SW480 (cell line): ENCODE measurements at regions not wholly inside any gene's neighbourhood (a gene's known extent, or its start where the extent isn't known, plus 50 kb on each side); places are given as distances from the start of the nearest gene placed in this dataset.

Experiments used
- DNase-seq: peaks from one replicate; pipeline ENCODE4 v3.0.0-alpha.2; 2016; ENCODE audit warnings: low spot score

DNA sequence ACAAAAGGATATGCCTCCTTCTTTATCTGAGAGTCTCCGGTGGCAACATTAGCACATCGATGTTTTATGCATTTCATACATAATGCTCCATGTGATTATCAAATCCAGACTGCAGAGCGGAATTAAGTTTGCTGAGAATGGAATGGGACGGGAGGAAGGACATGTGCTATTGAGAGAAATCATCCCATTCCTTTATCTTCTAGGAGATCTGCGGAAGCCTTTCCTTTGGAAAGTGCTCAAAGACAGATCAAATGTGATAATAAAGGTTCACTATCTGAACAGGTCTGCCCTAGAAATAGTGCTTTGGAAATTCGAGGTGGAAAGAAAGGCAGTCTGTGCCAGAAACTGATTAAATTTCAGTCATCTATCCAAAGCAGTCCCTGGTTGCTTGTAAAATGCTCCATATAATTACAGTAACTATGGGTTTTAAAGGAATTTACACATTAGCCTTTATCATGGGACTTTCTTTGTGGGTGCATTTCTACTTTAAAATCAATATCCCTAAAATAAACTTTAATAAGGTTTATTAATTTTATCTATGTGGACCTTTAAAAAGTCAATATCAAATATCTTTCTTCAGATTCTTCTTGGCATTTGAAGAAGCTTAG is 473.5 kb upstream of the ADGRL2 start:
- DNase-seq, result no peak

DNA sequence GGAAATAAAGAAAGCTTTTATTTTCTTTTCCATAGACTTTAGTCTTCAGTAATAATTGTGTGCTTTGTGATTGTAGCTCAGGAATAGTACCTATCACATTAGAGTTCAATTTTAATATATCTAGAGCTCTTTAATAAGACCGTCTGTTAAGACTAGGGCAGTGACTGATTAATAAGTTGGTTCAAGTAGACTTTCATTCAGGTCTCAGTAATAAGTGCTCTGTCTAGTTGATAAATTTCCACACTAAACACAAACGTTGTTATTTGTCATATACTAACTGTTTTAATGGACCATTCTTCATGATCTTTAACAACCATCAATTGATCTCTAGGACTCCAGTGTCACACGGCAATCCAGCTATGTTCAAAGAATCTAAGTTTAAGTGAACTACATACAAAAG is 474.5 kb upstream of the ADGRL2 start:
- no peak for DNase-seq

DNA sequence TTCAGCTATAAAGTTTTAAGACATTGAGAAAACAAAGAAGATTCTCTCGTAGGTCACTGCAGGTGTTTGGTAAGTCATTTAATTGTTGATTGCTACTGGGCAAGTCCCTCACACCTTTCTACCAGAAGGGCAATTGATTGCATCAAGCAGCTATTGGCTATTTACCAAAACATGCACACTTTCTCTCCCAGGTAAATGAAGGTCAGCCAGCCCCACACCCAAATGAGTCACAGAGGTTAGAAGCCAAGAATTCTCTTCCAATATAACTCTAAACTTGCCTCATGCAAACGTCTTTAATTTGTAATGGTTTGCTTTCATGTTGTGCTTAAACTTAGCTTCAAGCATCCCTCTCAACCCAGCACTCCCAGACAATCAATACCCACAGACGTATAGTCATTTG is 475.3 kb upstream of the ADGRL2 start:
- DNase-seq, result no peak

DNA sequence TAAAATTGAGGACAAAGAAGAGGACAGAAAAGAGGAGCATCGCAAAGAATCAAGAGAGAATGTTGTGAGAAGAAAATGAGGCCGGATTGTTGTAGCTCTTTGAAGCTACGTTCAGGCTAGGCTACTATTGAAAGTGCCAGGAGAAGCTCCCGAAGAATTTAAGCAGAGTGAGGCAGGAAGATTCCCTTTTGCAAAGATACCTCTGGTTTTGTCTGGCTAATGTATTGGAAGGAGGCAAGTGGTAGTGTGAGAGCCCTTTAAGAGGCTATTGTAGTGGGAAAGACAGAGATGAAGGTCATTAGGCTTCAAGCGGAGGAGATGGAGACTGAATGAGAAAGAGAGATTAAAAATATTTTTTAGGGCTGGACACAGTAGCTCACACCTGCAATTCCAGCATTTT is 476.9 kb upstream of the ADGRL2 start:
- DNase-seq, result no peak

DNA sequence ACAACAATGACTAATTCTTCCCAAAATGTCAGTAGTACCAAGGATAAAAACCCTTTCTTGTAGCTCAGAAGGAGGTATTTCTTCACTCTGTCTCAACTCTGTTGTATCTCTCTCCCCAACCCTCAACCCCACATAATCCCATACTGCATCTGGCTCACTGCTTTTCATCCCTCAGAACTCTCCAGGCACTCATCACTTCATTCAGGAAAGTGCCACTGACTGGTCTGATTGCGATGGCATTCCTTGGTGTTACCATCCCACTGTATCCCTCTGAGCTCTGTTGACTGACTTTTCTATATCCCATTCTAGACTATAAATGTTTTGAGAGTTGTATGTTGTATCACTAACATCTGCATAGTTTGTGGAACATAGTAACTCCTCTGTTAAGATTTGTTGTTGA is 483.5 kb upstream of the ADGRL2 start:
- DNase-seq, result no peak

DNA sequence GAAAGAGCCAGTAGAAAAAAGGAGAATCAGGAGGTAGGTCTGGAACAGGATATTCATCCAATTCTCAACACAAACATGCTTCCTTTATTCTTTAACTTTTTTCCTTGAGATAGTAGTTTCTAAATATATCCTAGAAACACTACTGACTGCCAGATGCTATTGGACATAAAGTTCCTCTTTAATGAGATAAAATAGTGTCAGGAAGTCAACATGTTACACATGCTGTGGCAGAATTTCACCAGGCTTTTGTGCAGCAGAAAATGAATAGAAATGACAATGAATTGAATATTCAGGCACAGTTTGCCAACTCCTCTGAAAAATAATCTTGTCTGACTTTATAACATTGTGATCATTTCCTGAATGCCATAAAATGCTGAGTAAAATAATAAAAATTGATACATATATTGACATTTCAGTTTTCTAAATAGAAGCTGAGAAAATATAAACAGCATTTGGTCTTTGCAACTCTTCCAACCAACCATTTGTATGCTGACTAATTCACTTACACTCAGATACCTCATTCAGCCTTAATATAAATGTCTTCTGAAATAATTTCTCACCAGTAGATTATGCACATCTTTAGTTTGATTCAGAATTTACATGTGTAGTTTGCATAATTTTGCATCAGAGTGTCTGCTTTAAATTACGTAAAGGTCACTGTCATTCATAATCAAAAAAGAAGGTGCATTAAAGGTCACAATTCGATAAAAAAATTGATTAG is 486.1 kb upstream of the ADGRL2 start:
- no peak for DNase-seq

DNA sequence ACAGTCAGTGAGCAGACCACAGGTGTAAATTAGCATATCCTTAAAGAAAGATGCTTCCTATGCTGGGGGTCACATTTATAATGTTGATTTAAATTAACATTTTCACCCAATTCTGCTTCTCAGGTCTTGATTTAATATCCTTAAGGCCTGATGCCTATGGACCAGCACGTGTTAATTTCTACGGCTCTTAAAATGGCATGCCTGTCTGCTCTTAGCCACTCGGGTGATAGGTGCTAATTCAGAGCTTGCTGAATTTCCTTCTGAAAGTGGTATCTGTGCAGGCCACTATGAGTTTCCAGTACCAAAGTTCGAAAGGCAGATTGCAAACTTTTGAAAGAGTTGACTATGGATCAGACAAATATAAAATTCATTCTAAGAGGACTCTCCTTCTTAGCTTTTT is 487.4 kb upstream of the ADGRL2 start:
- DNase-seq, result no peak

DNA sequence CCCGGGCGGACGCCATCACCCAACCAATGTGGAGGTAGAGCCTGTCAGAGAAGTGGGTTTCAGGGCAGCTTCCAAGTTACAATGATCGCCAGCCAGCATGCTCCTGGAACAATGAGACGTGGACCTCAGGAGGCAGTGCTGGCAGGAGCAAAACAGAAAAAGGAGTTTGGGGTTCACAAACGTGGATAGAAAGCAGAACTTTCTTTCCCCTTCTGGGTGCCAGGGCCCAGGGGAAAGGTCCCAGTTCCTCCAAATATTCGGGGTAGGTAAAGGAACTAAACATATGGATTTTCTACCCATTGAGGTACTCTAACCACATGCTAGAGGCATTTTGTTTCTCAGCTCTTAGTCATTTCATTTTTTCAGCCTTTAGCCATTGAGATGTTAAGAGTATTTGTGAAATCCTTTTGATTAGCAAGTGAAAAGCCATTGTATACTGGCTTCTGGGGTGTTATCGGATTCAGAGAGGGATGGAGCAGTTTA is 488.4 kb upstream of the ADGRL2 start:
- DNase-seq, result no peak

DNA sequence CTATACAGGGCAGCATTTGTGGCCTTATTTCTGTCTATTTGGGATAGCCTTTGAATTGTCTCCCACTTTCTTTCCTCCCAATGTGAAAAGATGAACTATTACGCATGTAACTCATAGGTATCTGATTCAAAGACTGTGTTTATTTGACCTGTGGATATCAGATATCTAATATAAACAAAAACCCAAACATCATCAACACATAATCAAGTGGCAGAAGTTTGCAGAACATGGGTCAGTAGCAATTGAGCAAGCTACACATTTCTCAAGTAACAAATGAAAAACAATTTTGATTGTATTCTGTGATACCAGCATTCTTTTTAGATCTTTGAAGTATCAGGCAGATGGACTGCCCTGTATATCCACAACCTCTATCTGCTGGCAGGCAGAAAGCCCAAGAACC is 490.5 kb upstream of the ADGRL2 start:
- no peak for DNase-seq

DNA sequence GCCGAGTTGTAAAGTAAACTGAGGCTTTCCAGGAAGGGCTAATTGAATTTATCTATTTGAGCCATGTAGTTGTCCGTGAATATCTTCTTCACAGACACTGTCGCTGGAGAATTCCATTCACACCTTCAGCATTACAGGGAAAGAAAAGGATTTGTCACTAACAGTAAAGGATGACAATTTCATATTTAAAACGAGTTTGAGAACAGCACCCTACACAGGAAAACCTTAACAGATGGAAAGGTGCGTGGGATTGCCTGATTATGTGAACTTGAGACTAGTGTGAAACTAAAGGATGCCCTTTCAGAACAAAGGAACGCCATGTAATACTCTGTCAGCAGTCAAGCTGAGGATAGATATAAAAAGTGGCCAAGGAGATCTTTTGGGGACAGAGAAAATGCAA is 492.5 kb upstream of the ADGRL2 start:
- no peak for DNase-seq

DNA sequence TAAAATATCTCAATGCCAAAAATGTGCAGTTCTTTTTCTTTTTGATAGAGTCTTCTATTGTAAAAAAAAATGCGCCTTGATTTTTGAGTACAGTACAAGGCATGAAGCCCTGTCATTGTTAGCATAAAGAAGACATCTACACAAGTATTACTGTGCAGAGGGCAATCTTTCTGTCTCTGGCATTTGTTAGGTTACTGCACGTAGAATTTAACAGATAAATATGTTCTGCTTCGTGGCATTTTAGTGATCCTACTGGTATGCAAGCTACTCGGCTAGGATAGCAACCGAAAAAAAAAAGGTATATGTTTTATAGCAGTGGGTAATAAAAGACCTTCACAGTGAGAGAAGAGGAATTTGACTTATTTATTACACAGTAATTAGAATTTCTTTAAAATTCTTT is 492.9 kb upstream of the ADGRL2 start:
- DNase-seq, result no peak

DNA sequence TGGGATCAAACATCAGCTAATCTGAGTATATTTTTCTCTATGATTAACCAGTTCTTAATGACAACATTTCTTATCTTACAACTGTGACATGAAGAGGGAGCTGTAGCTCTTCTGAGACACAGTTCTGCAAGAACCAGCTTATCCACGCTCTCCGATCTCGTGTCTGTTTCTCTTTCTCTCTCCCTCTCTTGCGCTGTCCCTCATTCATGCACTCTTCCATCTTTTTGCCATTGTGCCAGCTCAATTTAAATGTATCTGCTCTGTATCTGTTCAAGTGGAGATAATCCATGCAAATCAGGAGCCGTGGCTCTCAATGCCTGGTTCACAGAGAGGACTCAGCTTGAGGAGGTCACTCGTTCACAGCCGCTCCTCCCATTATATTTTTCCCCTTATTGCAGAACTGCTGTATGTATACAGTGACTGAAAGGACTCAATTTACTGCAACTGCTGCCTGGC is 494.7 kb upstream of the ADGRL2 start:
- no peak for DNase-seq

DNA sequence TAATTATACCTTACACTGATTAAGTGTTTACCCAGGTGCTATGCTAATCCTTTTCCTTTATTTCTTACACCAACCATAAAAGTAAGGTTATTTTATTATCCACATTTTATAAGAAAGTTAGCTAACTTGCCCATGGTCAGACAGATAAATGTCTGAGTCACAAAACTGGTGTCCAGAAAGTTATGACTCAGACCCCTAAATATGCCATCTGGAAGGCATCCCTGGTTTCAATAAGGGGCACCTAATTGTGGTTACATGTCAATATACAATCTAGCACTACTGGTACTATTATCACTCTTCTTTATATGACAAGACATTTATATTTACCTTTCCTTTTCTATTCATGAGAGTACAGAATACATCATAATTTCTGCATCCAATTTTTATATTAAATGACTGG is 496.5 kb upstream of the ADGRL2 start:
- DNase-seq, result no peak

DNA sequence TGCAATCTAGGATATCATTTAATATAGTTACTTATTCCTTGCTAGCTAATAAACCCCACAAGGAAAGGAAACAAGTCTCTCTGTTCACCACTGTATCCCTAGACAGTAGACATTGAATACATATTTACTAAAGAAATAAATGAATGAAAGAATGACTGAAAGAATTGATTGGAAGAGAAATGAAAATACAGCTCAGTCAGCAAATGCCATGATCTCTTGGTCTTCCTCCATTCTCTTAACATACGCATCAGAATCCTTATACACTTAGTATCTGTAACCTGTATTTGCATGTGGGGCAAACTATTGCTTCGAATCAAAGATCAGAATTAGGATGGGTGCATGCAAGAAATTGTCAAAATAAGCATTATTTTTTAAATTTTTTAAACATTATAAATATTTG is 500.8 kb upstream of the ADGRL2 start:
- DNase-seq, result no peak

DNA sequence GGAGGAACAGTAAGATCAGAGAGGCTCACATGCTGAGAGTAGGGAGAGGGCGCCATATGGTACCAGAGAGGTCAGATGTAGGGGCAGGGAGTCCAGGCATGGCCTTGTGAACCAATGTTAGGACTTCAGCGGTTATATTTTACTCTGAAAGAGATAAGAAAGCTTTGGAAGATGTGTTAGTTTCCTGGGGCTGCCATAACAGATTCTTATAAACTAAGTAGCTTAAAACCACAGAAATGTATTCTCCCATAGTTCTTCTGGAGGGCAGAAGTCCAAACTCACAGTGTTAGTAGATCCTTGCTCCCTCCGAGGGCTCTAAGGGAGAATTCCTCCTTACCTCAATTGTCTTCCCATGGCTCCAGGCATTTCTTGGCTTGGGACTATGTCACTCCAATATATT is 502.5 kb upstream of the ADGRL2 start:
- DNase-seq, result no peak

DNA sequence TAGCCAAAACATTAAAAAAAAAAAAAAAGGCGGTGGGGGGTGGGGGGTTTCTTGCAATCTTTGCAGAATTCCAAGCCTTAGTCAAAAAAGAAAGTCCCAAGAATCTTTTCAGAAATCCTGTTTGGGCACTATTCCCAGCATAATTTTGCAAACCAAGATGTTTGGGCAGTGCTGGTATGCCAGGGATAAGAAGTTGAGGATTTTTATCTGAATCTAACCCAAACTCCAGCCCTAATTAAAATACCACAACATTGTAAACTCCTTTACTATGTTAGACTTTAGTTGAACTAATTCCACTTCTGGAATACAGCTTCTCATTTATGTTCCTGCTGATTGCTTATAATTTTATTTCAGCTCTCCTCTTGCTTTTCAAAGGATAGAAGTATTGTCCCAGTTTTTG is 504.1 kb upstream of the ADGRL2 start:
- no peak for DNase-seq

DNA sequence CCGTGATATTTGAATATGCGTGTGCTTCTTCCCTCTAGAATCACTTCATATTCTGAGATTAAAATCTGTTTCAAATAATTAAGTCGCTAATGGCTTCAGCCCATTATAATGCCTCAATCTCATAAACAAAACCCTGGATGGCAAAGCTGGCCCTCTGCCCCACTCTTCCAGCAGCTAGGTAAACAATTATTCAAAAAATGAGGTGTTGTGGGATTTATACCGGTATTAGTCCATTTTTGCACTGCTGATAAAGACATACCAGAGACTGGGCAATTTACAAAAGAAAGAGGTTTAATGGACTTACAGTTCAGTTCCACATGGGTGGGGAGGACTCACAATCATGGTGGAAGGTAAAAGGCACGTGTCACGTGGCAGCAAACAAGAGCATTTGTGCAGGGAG is 510.4 kb upstream of the ADGRL2 start:
- no peak for DNase-seq

DNA sequence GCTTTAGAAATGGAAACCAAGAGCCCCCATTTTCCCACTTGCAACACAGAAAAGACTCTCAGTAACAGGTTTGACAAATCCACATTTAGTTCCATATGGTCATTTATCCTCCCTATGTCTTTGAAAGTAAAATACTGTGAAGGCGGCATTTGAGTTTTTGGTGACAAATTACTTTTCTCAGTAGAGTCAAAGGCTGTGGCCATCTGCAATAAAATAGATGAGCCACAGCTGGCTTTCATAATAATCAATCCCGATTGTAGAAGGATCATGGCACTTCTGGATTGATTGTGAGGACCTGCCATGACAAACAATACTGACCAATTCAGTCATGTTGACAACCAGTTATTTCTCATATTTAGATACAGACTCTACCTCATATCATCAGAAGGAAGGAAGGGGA is 512.0 kb upstream of the ADGRL2 start:
- no peak for DNase-seq

DNA sequence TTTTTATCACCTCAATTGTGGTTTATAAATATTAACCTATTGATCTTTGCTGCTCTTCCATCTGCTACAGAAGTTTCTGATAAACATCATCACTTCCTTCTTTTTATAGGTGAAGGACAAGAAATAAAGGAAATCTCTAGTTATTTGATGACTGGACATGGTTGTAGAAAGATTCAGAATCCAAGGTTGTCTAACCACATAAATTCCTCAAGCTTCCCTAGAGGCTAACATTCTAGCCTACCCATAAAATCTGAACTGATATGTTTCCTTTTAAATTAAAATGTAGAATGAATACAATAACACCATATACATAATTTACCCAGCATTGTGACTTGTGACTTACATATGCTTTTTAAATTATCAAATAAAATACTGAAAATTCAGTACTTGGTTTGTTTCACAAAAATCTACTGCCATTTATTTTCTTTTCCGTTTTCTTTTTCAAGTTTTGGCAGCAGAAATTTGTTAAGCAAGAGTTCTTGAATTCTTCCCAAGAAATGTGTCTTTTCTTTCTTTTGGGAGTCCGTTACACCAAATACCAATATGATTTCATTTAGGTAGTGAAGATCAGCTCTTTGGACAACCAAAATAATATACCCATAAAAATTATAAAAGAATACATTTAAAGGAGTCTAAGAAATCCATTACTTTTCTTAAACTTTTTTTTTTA is 513.2 kb upstream of the ADGRL2 start:
- DNase-seq, result no peak

DNA sequence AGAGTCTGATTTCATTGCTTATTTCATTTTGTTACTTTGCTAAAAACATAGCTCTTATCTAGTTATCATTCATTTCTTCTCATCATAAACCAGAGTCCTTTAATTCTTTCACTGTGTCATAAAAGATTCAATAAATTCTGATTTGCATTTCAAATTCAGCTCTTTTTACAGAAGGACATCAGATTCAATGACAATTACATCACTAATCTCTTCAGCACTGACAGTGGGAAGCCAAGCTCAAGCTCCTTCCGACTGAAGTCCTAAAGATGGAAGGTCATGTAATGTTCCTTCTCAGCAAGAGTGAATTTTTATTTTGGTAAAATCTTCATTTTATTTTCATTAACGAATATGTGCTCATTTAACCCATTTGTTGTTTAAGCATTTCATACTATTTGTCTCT is 530.7 kb upstream of the ADGRL2 start:
- DNase-seq, result no peak

DNA sequence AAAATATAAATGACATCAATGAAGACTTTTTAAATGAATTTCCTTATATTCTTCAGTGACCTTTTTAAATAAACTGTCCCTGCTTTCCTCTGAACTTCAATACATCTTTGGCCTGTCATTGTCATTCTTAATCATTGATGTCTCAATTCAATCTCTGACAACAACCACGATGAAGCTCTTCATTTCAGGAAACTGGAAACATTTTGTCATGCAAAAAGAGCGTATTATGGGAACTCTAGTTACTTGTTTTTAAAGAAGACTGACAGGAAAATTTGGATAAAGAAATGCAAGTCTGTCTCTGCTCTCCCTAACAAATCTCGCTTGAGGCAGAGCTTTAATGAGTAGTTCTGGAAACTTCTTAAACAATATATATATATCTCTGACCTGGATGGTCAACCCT is 535.8 kb upstream of the ADGRL2 start:
- no peak for DNase-seq

DNA sequence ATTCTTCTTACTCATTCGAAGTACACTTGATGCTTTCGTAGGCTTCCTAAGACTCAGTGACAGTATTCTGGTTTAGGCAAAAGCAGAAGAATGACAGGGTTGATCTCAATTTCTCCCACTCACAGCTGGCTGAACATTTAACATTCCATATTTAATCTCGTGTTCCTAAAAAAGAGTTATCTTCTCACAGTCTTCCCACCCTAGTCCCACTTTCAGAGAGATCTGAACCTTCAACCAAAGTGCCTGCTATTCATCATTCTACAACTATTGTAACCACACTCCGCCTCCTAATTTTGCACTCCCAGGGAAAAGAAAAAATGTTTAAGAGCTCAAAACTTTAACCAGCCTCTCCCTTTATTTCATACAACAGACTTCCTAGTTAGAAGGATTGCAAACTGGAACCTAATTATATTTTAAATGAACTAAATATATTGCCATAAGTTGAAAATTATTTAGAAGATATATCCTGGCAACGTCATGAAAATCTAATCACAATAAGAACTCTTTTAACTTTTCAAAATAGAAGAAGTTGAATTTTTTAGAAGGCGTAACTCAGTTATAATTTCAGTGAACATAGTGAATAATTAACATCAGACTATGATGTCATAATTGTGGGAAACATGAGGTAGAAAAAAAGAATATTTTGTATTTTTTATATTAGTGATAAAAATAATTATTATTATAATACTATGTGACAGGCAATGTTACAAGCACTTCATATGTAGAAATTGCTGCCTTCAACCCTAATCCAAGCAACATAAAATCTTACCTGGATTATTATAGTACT is 540.9 kb upstream of the ADGRL2 start:
- no peak for DNase-seq

DNA sequence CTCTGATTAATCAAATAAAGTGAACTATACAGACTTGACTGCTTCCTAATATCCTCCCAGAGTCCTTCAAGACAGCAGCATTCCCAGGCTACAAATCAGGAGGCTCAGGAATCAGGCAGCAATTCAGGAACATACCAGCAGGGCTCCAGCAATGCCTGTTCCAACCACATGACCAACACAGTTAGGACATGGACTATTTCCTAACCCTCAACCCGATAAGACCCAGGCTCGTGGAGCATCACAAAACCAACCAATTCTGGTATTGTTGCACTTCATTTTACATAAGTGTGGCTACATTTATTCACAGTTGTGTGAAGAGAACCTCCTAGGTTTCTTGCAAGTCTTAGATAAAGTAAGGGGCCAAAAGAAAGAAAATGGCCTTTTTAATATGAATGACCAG is 546.2 kb upstream of the ADGRL2 start:
- no peak for DNase-seq
